Endometrium (tissue), 2 donors: ENCODE measurements at regions not wholly inside any gene's neighbourhood (a gene's known extent, or its start where the extent isn't known, plus 50 kb on each side); places are given as distances from the start of the nearest gene placed in this dataset.

Source experiments
- FAIRE-seq: peaks from 2 replicates; lab custom pipeline; 2012; peaks lifted over from hg19 to GRCh38; lab: Jason Lieb, UNC
- donor health status: control.
- donor health status: control.

DNA sequence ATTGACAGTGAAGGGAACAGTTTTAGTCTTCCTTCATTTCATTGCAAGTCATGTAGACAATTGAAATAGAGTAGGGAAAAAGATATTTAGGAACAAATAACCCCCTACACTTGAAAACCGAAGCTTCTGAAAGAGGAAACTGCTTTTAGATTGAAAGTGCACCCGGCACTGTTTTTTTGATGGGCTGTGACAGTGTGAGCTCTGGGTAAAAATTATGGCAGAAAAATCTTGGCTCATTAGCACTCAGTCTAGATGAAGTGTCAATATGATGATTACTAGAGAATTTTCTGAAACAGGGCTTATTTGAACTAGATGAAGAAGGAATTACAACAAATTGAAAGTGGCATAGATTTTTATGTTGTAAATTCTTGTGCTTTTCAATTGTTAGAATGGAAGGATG lies 1132.4 kb downstream of the RAPGEF2 start:
- no peak for FAIRE-seq

DNA sequence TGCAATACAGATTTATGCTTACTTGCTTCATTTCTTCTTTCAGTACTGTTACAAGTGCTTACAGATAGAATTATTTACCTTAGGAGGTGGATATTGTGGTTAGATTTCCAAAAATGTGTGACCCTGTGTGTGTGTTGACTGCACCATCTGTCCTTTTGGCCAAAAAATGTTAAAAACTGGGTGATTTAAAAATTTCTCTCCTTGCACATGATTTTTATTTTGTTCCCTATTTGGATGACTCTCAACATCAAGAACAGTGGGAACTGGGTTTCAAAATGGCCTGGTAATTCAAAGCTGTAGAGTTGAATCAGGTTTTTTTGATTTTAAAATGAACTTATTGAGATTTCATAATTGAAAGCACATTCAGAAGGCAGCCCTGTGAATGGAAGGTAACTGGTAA lies 1132.9 kb downstream of the RAPGEF2 start:
- no peak for FAIRE-seq

DNA sequence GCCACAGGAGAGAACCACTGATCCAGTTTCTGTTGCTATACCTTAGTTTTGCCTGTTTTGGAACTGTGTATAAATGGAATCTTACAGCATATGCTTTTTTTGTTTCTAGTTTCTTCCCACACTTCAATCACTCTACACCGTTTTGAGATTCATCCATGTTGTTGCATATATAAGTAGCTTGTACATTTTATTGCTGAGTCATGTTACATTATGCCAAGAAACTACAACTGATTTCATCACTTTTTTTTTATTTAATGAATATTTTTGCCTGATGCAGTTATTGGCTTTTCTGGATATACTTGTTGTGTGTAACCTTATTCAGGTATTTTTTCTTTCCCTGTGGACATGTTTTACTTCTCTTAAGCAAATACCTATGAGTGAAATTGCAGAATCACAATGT lies 1135.9 kb downstream of the RAPGEF2 start:
- no peak for FAIRE-seq

DNA sequence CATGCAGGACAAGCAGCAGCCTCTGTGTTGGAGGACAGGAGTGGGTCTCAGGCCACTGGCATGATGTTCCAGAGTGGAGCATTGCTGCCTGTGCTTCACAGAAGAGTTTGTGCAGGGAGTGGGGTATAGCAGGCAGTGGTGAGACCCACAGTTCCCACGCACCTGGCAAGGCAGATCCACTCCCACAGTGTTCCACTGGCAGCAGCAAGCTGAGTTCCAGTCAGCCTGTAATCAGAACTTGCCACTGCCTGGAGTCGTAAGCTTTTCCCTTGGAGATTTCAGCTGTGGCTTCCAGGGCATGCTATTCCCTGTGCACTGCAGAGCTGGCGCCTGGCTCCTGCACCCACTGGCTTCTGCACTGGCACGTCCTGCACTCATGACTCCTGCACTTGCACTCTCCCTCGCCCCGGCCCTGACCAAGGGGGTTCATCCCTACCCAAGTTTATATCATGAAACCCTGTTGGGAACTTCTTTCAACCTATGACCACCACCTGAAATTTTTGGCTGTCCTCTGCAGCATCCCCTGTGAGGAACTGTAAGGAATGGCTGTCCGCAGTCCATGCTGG lies 1144.3 kb downstream of the RAPGEF2 start:
- no peak for FAIRE-seq

DNA sequence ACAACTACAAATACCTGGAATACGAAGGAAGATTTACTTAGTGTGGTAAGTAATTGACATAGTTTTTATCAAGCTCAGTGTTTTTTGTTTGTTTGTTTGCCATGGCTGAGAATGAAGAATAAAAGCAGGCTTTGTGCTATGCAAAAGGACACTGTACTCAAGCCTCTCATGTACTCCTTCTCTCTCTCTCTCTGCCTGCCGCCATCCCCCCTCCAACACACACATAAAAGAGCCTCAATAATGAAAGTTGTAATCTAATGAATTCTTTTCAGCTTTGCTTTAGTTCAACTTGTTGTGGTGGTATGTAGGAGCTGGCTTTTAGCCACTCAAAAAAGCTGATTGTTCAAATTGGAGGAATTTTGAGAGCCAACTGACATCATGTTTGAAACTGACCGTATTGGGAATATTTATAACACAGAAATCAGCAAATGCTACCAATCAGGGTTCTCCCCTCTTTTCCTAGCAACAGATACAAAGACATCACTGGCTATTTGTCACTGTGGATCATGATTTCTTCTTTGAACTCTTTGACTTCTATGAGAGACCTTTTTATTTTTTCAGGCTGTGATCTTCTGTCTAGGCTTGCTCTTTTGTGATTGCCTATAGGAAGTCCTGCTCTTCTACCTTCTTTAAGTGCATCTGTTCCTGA lies 1148.8 kb downstream of the RAPGEF2 start:
- no peak for FAIRE-seq

DNA sequence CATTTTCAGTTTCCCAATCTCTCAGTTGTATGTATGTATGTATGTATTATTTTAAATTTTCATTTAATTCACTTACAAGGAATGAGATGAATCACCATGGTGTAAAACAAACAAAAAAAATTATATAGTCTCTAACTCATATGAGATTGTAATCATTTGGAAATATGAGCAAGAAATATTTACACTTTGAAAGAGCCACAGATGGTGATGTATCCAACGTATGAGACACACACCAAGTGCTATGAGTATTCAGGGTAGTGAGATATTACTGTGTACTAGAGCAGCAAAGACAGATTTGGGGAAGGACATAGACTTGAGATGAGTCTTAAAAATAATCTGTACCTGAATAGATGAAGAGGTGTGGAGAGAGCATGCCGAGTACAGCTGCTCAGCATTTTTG lies 1154.4 kb downstream of the RAPGEF2 start:
- no peak for FAIRE-seq

DNA sequence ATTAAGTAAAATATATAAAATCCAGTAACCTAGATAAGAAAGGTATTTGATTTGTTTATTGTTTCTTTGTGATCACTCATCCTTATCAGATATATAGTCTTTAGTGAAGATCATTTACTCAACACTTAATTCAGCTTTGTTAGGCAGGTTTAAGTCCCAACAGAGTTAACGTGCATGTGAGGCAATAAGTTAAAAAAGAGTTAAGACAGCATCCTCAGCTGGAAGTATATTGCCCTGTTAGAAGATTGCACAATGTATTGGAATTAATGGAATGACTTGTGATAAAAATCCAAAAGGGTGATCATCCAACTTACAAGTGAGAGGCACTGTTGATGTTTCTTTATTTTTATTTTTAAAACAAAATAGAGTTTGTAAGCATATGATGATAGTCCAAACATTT lies 1162.1 kb downstream of the RAPGEF2 start:
- FAIRE-seq, result no peak

DNA sequence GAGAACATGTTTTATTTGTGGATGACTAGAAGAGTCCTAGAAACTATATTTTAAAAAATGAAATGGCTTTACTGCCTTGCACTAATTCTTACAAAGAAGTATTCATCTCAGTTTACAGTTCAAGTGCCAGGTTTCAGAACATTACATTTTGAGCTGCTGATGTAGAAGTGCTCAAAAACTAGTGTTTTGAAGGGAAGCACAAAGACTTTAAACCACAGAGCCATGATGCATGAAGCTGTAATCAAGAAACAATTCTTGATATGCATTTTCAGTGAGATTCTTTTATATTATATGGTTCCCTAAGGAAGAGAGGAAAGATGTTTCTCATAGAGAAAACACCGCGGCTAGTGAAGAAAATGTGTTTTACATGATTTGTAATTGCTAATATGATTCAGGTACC lies 1163.0 kb downstream of the RAPGEF2 start:
- FAIRE-seq, result no peak

DNA sequence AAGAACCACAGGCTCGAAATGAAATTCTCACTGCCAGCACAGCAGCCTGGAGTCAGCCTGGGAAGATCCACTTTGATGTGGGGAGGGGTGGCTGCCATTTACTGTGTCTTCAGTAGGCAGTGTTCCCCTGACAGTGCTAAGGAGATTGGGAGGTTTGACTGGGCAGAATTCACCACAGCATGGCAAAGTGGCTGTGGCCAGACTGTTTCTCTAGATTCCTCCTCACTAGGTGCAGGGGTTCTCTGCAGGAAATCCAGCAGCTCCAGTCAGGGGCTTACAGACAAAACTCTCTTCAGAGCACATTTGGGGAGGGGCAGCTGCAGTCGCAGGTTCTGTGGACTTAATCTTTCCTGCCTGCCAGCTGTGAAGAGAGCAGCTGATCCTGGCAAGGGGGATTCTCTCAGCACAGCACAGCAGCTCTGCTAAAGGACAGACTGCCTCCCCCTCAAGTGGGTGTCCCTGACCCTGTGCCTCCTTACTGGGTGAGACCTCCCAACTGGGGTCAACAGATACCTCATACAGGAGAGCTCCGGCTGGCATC lies 1174.0 kb downstream of the RAPGEF2 start:
- FAIRE-seq, result no peak

DNA sequence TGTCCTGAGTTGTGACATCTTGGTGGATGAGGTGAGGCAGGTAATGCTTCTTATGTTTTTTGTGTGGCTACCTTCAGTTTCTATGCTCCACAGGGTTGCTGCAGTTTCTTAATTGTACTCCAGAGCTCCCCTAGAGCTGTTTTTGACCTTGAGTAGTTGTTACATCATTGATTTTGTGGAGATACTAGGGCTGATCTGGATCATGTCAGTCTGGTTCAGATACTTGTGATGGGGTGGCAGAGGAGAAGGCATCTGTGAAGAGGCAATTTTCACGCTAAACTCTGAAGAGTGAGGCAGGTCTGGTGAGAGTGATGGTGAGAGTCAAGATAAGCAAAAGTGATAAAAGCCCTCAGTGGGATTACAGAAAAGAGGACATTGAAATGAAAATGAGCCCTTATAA lies 1180.2 kb downstream of the RAPGEF2 start:
- FAIRE-seq, result no peak

DNA sequence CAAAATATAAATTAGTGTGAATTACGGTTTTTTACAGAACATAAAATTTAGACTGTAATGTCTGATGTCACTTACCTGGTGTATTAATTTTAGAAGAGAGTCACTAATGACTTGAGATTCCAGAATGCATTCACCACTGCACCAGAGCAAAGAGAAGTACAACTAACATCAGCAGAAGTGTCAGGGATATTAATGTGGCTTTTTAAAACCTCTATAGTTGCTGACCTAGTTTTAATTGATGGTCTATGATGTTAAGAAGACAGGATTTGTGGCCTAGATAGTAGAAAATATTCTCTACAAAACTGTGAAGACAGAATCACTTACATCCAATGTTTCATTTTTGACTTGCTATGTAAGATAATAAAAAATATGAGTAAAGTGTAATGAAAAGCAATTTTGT lies 1181.6 kb downstream of the RAPGEF2 start:
- no peak for FAIRE-seq

DNA sequence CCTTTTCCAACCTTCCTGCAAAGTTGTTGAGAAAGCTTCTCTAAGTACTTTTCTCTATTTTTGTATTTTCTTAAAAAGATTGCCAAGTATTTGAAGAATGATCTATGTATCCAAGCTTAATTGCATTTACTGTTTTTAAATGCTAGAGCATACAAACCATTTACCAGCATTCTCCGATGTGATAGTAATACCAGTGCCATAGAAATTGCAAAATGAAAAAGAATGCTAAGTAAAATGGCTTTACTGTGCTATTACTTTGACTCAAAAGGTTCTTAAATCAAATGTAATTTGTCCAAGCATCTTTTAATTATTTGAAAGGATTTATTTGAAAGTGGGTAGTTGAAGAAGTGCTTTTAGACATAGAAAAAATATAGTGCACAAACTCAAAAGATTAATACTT lies 1183.2 kb downstream of the RAPGEF2 start:
- no peak for FAIRE-seq

DNA sequence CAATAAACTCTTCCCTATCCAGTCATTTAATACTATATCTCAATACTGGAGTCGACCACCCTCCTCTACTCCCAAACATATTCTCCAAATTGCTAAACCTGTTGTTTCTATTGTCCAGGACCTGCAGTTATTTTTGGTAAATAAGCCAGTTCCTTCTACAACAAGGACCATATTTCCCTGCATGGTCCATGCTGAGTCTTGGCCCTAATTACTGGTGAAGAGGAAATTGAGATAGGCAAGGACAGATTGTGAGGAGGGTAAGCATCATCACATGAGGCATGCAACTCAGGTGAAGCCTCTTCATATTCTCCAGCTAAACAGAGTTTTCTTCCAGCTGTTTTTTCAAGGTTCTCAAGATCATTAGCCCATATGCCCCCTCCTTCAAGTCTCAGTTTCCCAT lies 1193.6 kb downstream of the RAPGEF2 start:
- no peak for FAIRE-seq

DNA sequence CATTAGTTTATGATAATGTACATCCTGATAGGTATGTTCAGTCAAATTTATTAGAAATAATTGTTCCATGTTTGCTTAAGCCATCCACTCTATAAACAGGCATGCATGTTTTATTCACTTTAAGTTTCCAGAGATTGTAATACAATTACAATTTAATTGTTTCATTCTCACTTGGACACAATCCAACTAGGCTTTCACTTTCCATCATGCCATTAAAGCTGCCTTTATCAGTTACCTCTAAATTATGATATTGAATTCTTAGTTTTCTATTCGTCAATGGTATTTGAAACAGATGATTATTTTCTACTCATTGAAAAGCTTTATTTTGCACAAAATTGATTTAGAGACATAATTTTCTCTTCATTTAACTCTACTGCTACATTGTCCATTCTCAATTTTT lies 1196.3 kb downstream of the RAPGEF2 start:
- no peak for FAIRE-seq

DNA sequence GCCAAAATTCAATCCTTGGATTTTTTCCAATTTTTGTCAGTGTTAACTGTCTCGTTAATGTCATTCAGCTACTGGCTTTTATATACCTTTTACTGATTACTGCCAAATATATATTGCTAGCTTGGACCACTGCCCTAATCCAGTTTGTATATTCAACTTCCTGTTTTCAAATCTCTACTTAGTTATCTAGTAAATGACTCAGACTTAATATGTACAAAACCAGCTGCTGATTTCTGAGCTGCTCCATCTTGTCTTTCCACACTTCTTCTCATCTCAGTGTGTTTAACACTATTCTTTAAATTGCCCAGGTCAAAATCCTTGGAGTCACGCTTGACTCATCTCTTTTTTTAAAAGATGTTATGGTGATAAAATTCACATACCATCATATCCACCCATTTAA lies 1196.7 kb downstream of the RAPGEF2 start:
- FAIRE-seq, result no peak

DNA sequence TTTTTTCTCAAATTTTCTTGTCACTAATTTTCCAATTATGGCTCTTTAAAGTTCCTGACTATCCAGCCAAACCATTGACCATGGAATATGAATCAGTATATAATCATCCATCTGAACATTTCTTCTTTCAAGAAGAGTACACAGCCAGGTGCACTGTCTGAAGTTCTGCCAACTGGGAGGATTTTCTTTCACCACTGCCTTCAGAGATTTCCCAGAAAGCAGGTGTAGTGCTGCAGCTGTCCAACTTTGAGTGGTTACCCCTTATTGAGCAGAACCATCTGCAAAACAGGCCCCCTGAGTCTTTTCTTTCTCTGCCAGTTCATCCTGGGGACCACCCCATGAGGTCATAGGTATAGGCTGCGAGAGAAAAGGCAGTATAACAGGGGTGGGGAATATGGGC lies 1213.2 kb downstream of the RAPGEF2 start:
- FAIRE-seq, result no peak

DNA sequence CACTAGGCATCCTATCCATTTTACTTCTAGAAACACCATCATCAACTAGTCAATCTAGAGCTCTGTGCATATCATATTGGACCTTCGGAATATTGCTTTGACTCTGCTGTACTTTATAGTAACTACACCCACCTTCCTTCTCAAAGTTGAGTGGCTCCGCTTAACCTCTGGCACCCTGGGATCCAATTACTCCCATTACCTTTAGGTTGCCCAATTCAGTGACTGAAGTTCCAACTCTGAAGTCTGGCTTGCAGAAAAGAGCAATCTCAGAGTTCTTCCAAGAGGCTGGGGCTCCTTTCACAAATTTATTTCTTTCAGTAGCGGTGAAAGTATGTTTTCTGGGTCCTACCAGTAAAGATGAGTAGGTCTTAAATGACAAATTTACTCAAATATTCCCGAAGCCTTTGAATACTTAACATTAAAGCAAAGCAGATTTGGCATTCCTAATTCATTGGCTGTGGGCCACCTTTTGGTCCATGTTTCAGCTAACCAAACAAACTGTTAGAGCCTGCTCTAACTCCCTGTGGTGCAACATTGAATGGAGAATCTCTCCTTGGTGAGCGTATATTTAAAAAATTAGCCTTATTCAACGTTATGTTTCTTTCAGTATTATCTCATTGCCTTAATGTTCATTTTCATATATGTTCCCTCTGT lies 1215.8 kb downstream of the RAPGEF2 start:
- no peak for FAIRE-seq

DNA sequence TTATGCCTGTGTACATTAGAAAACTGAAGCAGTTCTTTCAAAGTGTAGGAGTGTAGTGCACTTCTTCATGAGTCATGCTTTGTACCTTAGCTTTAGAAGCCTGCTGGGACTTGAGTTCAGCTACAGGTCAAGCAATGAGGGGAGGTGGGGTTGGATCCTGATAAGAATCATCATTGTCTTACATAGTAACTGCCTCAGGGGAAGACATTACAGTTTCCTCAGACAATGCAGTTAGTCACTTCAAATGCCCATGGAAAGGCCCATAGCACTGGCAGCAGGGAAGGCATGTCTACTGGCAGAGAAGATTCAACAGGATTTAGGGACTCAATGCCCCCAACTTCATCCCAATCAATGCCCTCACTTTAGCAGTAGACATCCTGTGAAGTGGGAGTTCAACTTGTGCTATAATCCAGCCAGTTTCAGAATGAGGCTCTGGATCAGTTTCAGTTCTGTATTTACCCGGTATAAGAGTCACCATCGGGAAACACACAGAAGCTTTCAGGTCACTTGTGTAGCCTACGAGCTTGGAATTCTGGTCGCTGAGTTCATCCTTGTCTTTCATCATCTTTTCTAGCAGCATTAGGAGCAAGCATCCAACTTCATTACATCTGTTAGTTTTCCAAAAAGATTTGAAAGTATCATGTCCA lies 1216.5 kb downstream of the RAPGEF2 start:
- FAIRE-seq, result no peak

DNA sequence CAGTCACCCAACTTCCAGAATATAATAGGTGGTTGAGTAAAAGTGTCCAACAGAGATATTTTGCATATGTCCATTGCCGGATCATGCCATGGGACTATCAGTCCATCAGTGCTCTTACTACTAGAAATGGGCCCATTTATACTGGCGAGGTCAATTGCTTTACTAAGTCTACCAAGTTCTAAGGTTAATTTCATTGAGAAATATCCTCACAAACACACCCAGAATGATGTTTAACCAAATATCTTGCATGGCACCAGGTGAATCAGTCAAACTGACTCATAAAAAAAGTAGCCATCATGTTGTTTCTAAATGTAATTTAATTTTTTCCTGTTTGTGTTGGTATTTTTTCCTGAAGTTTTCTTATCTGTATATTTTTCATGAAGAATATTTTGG lies 1217.0 kb downstream of the RAPGEF2 start:
- FAIRE-seq, result no peak

DNA sequence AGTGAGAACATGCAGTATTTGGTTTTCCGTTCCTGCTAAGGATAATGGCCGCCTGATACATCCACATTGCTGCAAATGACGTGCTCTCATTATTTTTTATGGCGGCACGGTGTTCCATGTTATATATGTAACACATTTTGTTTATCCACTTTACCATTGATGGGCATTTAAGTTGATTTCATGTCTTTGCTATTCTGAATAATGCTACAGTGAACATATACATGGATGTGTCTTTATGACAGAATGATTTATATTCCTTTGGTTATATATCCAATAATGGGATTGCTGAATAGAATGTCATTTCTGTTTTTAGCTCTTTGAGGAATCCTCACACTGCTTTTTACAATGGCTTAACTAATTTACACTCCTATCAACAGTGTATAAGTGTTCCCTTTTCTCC lies 1223.2 kb downstream of the RAPGEF2 start:
- no peak for FAIRE-seq

DNA sequence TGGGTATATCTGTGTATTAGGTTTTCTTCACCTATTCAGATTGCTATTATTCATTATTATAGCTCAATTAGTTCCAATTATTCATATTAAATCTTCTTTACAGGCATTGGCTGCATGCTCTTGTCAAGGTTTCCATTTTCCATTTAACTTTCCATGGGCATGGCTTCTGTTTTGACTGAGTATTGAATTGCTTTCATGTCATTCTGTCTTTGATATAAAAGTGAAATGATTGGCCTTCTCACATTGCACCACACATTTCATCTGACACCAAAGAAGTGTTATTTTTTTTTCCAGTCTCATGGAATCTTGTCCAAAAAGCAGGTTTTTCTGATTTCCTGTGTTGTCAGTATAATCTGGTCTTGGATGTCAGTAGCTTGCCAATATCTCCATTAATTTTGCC lies 1244.3 kb downstream of the RAPGEF2 start:
- FAIRE-seq, result no peak

DNA sequence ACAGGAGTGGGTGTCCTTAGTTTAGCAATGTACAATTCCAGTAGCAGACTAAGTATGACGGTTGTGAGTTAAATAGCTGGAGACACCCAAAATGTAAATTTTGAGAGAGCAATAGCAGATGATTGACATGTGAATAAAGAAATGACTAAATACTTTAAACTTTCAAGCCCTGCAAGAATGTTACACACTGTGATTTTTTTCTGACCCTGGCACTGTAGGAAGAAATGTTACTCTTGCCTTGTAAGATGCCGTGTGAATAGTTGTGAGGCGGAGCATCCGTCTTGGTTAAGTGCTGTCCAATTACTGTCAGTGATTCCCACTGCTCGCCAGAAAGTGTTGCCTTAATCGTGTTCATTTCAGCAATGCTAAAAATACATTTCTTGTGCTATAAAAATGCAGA lies 1248.1 kb downstream of the RAPGEF2 start:
- no peak for FAIRE-seq

DNA sequence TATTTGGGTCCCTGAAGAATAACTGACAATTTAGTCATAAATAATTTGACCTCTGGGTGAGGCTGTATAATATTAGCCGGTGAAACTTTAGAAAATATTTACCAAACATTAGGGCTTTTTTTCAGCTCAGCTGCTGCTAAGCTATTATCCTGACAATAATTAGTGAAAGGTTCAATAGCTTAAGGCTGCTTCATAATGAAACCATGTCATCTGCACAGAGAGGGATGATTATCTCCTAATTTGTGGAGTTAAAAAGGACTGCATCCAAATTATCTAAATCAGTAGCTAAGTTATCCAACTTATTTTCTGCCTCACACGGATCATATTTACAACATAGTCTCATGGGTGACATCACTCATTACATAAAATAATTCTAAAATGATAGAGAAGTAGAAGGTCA lies 1249.8 kb downstream of the RAPGEF2 start:
- no peak for FAIRE-seq
